Neuronal stem cell (in vitro differentiated cells): ENCODE measurements at regions not wholly inside any gene's neighbourhood (a gene's known extent, or its start where the extent isn't known, plus 50 kb on each side); places are given as distances from the start of the nearest gene placed in this dataset.

Experiments
- DNase-seq: peaks from one replicate; pipeline ENCODE4 v3.0.0-alpha.2; 2013; ENCODE audit warnings: low spot score
- H2AFZ ChIP-seq: one replicate; pipeline ENCODE4 v1.6.1; 2013; ENCODE audit warnings: mild to moderate bottlenecking, low read length, inconsistent platforms
- H2AK5ac ChIP-seq: 2 replicates; pipeline ENCODE4 v1.6.1; 2013; ENCODE audit warnings: low read depth, mild to moderate bottlenecking, inconsistent platforms, low read length, moderate library complexity, mixed read lengths
- H2BK120ac ChIP-seq: 2 replicates; pipeline ENCODE4 v1.6.1; 2013; ENCODE audit warnings: low read depth, mild to moderate bottlenecking, inconsistent platforms, low read length, moderate library complexity, mixed read lengths
- H2BK12ac ChIP-seq: one replicate; pipeline ENCODE4 v1.6.1; 2013; ENCODE audit warnings: low read length, inconsistent platforms
- H2BK15ac ChIP-seq: 2 replicates; pipeline ENCODE4 v1.6.1; 2013; ENCODE audit warnings: mild to moderate bottlenecking, low read length, inconsistent platforms, mixed read lengths
- H2BK5ac ChIP-seq: one replicate; pipeline ENCODE4 v1.6.1; 2013; ENCODE audit warnings: inconsistent platforms, mild to moderate bottlenecking, low read length, moderate library complexity
- H3K14ac ChIP-seq: one replicate; pipeline ENCODE4 v1.6.1; 2013; ENCODE audit warnings: low read length, inconsistent platforms
- H3K18ac ChIP-seq: 2 replicates; pipeline ENCODE4 v1.6.1; 2013; ENCODE audit warnings: low read length, inconsistent platforms
- H3K23ac ChIP-seq: 2 replicates; pipeline ENCODE4 v1.6.1; 2013; ENCODE audit warnings: low read depth, mild to moderate bottlenecking, mixed read lengths, low read length, inconsistent platforms; ENCODE audit not compliant: poor library complexity
- H3K27ac ChIP-seq: replicated peaks from 3 replicates; pipeline ENCODE4 v1.5.1; 2013; ENCODE audit warnings: low read length, inconsistent platforms
- H3K27me3 ChIP-seq, 3 experiments: 2 replicates each; pipeline ENCODE4 v1.6.1; 2013; ENCODE audit warnings: low read length in 3 of 3, mild to moderate bottlenecking in 2 of 3, inconsistent platforms in 1 of 3, low read depth in 1 of 3, mixed read lengths in 1 of 3, moderate library complexity in 1 of 3; ENCODE audit not compliant: control insufficient read depth in 3 of 3, insufficient read depth in 3 of 3
- H3K36me3 ChIP-seq, 2 donors: replicated peaks in 1 of 2; 2 replicates each; pipeline ENCODE4 v1.6.1; 2013; ENCODE audit warnings: low read length in 2 of 2; ENCODE audit not compliant: control insufficient read depth in 2 of 2, insufficient read depth in 2 of 2
- H3K4ac ChIP-seq: 2 replicates; pipeline ENCODE4 v1.6.1; 2013; ENCODE audit warnings: inconsistent platforms, mild to moderate bottlenecking, low read length, moderate library complexity
- H3K4me1 ChIP-seq, 2 donors: 1 replicate in 1 of 2; 2 replicates in 1 of 2; pipeline ENCODE4 v1.6.1; 2013; ENCODE audit warnings: low read length in 2 of 2, low read depth in 1 of 2; ENCODE audit not compliant: control insufficient read depth in 2 of 2, insufficient read depth in 1 of 2
- H3K4me2 ChIP-seq: one replicate; pipeline ENCODE4 v1.6.1; 2013; ENCODE audit warnings: mild to moderate bottlenecking, low read length, inconsistent platforms; ENCODE audit not compliant: insufficient read depth, poor library complexity, severe bottlenecking
- H3K4me3 ChIP-seq, 2 donors: 2 replicates each; pipeline ENCODE4 v1.5.1; 2013; ENCODE audit warnings: low read length in 2 of 2, mild to moderate bottlenecking in 2 of 2, inconsistent platforms in 1 of 2, moderate library complexity in 1 of 2
- H3K79me1 ChIP-seq: one replicate; pipeline ENCODE4 v1.6.1; 2013; ENCODE audit warnings: low read depth, mild to moderate bottlenecking, inconsistent platforms, low read length, moderate library complexity
- H3K9ac ChIP-seq: one replicate; pipeline ENCODE4 v1.6.1; 2013; ENCODE audit warnings: mild to moderate bottlenecking, low read depth, low read length, inconsistent platforms; ENCODE audit not compliant: poor library complexity
- H3K9me3 ChIP-seq, 2 donors: replicated peaks in 1 of 2; 2 replicates each; pipeline versions ENCODE3 to v1.6.1; 2013; ENCODE audit warnings: low read length in 2 of 2, mild to moderate bottlenecking in 2 of 2, inconsistent platforms in 1 of 2, low read depth in 1 of 2, mixed read lengths in 1 of 2, moderate library complexity in 1 of 2; ENCODE audit not compliant: control insufficient read depth in 2 of 2, insufficient read depth in 1 of 2
- H4K8ac ChIP-seq: one replicate; pipeline ENCODE4 v1.6.1; 2013; ENCODE audit warnings: low read depth, mild to moderate bottlenecking, inconsistent platforms, low read length, moderate library complexity
- H4K91ac ChIP-seq: one replicate; pipeline ENCODE4 v1.6.1; 2013; ENCODE audit warnings: low read length, low read depth, mild to moderate bottlenecking, inconsistent platforms; ENCODE audit not compliant: poor library complexity
- WGBS, 2 donors: extraction: QIAGEN DNeasy Blood & Tissue Kit; methylation state at CpG; one replicate each; pipeline ENCODE4 v1.1.7; 2013; ENCODE audit warnings: missing lambda C conversion rate in 2 of 2, mixed read lengths in 1 of 2; ENCODE audit not compliant: insufficient read length in 2 of 2, insufficient replicate concordance in 1 of 2; ENCODE audit errors: extremely low coverage in 2 of 2; 5-methylcytosine and 5-hydroxymethylcytosine counted together

GRCh38 chr5:57102189-57102904 is 71.5 kb upstream of the GPBP1 start:
- no peak overlapping the region for H3K27ac ChIP-seq
- no peak overlapping the region for H2AFZ ChIP-seq
- H2BK15ac ChIP-seq, result no peak overlapping the region
- no peak overlapping the region for H3K4ac ChIP-seq
- H4K8ac ChIP-seq, result no peak overlapping the region
- no peak overlapping the region for H2BK12ac ChIP-seq
- H3K23ac ChIP-seq, result no peak overlapping the region
- no peak overlapping the region for H2BK5ac ChIP-seq
- H3K4me3 ChIP-seq, result no peak overlapping the region
- H3K4me1 ChIP-seq, result no peaks in the 10 kb centered on the region
- no peak overlapping the region for H2BK120ac ChIP-seq
- H2AK5ac ChIP-seq, result no peak overlapping the region
- no peak overlapping the region for H3K18ac ChIP-seq
- H3K4me2 ChIP-seq, result no peak overlapping the region
- no peaks in the 10 kb centered on the region for H3K79me1 ChIP-seq
- no CpG with 5 or more reads among the region's 8 CpGs for WGBS, 2 donors
- no peak for DNase-seq
- peaks cover 0 to 3% of the 10 kb centered on the region in 2 donors for H3K9me3 ChIP-seq
- no peak overlapping the region for H3K9ac ChIP-seq
- no peak overlapping the region for H3K14ac ChIP-seq
- H3K27me3 ChIP-seq, result no peaks in the 10 kb centered on the region
- H3K36me3 ChIP-seq, result no peaks in the 10 kb centered on the region
- H4K91ac ChIP-seq, result no peak overlapping the region

- Histone ChIP-seq H3K4ac (no peak overlapping the region), H4K91ac (no peak overlapping the region), H3K27ac (no peak overlapping the region), H2AFZ (no peak overlapping the region), H2BK120ac (no peak overlapping the region), H4K8ac (no peak overlapping the region), H3K18ac (no peak overlapping the region), H3K23ac (no peak overlapping the region), H3K9me3 (no peaks in the 10 kb centered on the region), H3K14ac (no peak overlapping the region), H3K4me1 (no peaks in the 10 kb centered on the region), H3K27me3 (no peaks in the 10 kb centered on the region), H3K4me3 (no peak overlapping the region), H2BK15ac (no peak overlapping the region), H3K4me2 (no peak overlapping the region), H2BK5ac (no peak overlapping the region), H3K36me3 (no peaks in the 10 kb centered on the region), H3K79me1 (no peaks in the 10 kb centered on the region), H2AK5ac (no peak overlapping the region), H2BK12ac (no peak overlapping the region), H3K9ac (no peak overlapping the region)
- DNase-seq, result no peak
These were observed 71.0 kb upstream of the GPBP1 start for GRCh38 chr5:57102905-57103255.

GRCh38 chr5:57103317-57103907 is 70.4 kb upstream of the GPBP1 start:
- Histone ChIP-seq H3K4me3 (no peak overlapping the region), H2AK5ac (no peak overlapping the region), H4K8ac (no peak overlapping the region), H3K18ac (no peak overlapping the region), H3K4me2 (no peak overlapping the region), H2BK12ac (no peak overlapping the region), H2BK120ac (no peak overlapping the region), H3K9ac (no peak overlapping the region), H3K36me3 (no peaks in the 10 kb centered on the region), H3K4me1 (no peaks in the 10 kb centered on the region), H2BK5ac (no peak overlapping the region), H2AFZ (no peak overlapping the region), H3K14ac (no peak overlapping the region), H3K23ac (no peak overlapping the region), H3K27ac (no peak overlapping the region), H4K91ac (no peak overlapping the region), H2BK15ac (no peak overlapping the region), H3K9me3 (no peaks in the 10 kb centered on the region), H3K4ac (no peak overlapping the region), H3K27me3 (no peaks in the 10 kb centered on the region), H3K79me1 (no peaks in the 10 kb centered on the region)
- DNase-seq, result no peak
- no CpG with 5 or more reads among the region's 5 CpGs for WGBS, 2 donors

- H3K14ac ChIP-seq, result no peak overlapping the region
- no peak overlapping the region for H2AK5ac ChIP-seq
- no peak overlapping the region for H3K4me2 ChIP-seq
- DNase-seq, result no peak
- no peak overlapping the region for H2BK12ac ChIP-seq
- H3K9ac ChIP-seq, result no peak overlapping the region
- H3K27ac ChIP-seq, result no peak overlapping the region
- H4K8ac ChIP-seq, result no peak overlapping the region
- H3K79me1 ChIP-seq, result no peaks in the 10 kb centered on the region
- no peak overlapping the region for H3K4me3 ChIP-seq
- no peaks in the 10 kb centered on the region for H3K4me1 ChIP-seq
- H3K9me3 ChIP-seq, result no peaks in the 10 kb centered on the region
- H2BK15ac ChIP-seq, result no peak overlapping the region
- H2BK120ac ChIP-seq, result no peak overlapping the region
- no peak overlapping the region for H4K91ac ChIP-seq
- H2BK5ac ChIP-seq, result no peak overlapping the region
- no peak overlapping the region for H3K18ac ChIP-seq
- no peak overlapping the region for H3K23ac ChIP-seq
- WGBS, 2 donors, result no CpG with 5 or more reads among the region's 2 CpGs
- no peak overlapping the region for H3K4ac ChIP-seq
- peak overlapping the region; percentile 61 for H2AFZ ChIP-seq
- H3K36me3 ChIP-seq, result no peaks in the 10 kb centered on the region
- no peaks in the 10 kb centered on the region for H3K27me3 ChIP-seq
These were observed 67.2 kb upstream of the GPBP1 start for GRCh38 chr5:57106661-57107060.
